GM19438 (cell line): ENCODE measurements at regions not wholly inside any gene's neighbourhood (a gene's known extent, or its start where the extent isn't known, plus 50 kb on each side); places are given as distances from the start of the nearest gene placed in this dataset.
"Not testable (repeated sequence)": the region's sequence is repeated elsewhere in the genome, so short reads cannot be mapped to it uniquely, and the experiment has no call there.

Experiments used
- ATAC-seq: cut with Tn5 transposase; IDR thresholded peaks from one replicate; pipeline ENCODE4 v1.9.1; 2021; ENCODE audit warnings: low read depth; ENCODE audit not compliant: unreplicated experiment

DNA sequence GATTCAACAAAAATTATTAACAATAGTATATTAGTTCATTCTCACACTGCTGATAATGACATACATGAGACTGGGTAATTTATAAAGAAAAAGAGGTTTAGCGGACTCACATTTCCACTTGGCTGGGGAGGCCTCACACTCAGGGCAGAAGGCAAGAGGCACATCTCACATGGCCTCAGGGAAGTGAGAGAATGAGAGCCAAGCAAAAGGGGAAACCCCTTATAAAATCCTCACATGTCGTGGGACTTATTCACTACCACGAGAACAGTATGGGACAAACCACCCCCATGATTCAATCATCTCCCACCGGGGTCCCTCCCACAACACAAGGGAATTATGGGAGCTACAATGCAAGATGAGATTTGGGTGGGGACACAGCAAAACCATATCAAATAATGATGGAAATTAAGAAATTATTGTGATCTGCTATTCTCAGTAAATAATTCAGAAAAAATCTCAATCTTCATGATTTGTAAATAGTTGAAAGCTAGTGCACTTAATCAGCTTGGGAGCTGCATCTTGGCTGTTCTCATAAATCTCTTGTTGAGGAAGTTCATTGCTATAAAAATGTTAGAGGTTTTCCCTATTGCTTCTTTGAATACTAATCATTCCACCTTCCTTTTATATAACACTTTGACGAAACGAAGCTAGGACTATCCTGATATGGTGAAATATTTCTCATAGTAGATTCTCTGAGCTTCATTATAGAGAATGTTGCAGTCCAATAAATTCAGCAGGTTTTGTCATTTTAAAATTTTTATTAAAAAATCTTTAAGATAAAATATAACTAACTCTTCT lies 179.2 kb downstream of the SPDYE17 start:
- not testable (repeated sequence) for ATAC-seq

DNA sequence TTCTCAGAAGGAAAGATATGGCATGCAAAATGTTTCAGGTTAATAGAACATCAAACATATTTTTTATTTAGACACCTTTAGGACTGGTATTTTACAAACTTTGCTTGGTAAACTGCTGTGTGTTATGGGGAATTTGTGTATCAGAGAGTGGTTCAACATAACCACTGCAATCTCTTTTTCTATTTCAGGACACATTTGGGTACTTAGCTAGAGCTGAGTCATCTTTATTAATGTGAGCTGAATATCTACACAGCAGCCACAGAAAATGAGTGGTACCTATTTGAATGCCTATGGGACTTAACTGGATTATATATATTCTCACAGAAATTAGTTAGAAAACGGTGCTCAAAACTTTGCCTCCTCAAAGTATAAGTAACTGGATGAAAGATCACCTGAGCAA lies 179.8 kb downstream of the SPDYE17 start:
- not testable (repeated sequence) for ATAC-seq

DNA sequence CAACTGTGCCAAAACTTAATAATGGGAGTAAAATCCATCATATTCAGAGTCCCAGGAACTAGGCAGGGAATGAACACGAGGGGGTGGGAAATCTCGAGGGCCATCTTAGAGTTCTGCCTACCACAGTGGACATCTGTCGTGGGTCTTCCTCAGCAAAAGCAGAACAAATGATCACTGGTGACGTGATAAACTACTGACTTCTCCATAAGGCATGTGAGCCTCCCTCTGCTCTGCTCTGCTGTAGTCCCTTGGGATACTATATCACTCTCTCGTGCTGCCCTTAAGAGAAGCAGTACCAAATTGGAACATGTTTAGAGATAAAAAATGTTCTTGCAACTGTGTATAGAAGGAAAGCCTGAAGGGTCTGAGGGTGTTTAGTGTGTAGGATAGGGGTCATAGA lies 180.5 kb downstream of the SPDYE17 start:
- ATAC-seq = not testable (repeated sequence)

DNA sequence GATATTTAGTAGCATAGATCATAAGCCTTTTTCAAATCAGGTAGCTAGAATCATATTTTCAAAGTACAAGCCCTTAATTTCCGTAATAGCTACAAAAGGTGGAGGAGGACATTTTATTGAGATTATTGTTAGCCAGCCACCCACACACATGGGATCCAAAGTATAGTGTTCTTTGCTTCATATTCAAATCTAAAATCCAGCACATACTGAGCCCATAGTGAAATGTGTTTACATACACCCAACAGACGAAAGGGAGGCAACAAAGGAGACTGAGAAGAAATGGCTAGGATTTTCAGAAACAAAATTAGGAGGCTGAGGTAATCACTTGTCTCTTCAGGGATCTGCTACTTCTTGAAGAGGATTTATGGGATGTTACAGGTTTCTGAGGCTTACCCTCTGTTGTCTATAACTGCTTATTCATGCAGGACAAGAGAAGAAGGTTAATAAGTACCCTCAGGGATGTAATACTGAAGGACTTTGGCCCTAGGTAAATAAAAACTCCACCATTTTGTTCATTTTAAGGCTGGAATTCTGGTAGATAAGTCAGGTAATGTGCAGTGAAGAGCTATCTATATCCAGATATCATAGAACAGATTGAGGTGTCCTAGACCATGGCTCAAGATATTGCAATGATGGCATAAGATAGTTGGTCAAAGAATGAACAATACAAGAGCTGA lies 182.1 kb downstream of the SPDYE17 start:
- not testable (repeated sequence) for ATAC-seq

DNA sequence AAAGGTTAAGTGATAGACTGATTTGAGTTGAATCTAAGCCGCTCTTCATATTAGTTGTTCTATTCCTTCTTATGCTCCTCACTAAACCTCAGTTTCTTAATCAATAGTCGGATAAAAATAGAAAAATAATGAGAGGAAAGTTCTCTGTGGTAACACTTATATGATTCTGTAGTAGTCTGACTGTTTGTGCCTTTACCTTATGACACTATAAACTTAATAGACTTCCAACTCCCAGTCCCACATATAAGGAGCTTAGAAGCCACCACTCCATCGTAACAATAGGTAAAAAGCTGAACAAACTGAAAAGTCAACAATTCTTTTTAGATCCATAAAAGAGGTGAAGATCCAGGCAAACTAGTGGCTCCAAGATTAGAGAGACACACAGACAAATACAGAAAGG lies 192.3 kb downstream of the SPDYE17 start:
- not testable (repeated sequence) for ATAC-seq

DNA sequence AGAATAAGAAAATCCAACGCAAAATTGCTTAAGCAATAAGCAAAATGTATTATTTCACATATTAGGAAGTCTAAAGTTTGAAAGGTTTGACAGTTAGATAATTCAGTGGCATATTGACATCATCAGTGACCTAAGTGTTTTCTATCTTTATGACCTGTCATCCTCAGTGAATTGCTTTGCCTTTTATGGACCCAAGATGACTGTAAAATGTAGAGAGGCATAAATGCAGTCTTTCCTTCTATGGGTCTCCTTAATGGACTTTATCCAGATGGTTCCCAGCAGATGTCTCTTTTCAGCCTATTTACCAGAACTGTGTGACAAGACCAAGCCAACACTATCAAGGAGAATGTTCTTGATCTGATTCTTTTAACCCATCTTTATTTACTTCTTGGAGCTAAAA lies 192.9 kb downstream of the SPDYE17 start:
- not testable (repeated sequence) for ATAC-seq

DNA sequence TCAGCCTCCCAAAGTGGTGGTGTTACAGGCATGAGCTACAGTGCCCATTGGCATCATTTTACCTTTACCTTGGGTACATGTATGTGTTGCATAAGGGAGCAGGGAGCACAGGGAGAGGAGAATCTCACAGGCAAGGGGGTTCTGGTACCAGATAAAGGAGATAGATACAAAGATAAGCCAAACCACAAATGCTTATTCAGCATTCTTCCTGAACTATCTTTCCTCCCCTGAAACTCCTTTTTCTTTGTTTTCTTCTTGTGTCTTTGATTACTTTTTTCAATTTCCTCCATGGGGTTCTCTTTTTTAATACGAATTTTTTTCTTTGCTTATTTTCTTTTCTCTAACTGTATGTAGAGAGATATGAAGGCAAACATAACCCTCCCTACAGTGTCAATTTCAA lies 193.8 kb downstream of the SPDYE17 start:
- ATAC-seq = not testable (repeated sequence)

DNA sequence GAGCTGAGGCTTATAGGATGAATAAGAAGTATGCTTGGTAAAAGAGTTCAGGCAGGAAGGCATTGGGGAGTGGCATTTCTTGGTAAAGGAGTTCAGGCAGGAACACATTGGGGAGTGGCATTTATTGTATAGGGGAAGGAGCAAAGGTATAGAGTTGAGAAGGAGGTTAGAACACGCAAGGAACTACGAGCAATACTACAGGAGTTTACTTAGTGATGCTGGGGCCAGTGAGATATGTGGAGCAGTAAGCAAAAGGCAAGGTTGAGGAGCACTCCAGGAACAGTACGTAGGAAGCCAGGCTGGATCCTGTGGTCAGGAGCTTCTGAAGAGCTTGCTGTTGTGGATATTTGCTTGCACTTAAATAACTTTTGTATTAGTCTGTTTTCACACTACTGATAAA lies 202.2 kb upstream of the POMZP3 start:
- ATAC-seq = not testable (repeated sequence)

DNA sequence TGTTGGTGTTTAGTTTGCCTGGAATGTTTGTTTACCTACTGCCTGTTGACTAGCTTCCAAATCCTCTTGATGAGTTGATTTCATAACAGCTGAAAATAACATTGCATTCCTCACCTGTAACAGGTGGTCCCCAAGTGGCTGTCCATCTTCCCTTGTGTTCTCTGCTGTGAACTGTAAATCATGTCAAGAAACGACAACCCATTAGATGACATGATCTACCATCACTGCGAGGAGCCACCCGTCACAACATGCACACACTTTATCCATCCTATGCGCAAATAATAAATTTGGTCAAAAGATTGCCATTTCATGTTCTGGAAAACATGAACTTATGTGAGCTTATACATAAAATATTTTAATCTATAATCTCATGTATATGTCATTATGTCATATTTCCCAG lies 199.1 kb upstream of the POMZP3 start:
- not testable (repeated sequence) for ATAC-seq

DNA sequence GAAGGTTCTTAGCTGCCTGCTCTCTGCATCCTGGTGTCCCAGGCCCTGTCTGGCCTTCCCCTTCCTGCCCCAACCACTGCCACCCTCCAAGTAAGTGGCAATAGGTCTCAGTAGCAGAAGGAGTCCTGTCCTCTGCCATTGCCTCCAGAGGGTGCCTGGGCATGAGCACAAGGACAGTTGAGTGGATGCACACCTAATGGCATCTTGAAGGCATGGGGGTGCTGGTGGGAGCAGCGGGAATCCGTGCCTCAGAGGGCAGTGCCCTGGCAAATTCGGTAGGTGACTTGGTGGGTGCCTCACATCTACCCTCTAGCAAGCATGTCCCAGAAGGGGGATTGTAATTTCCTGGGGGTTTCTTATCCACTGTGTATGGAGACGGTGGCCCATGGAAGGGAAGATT lies 182.8 kb upstream of the POMZP3 start:
- ATAC-seq = not testable (repeated sequence)

DNA sequence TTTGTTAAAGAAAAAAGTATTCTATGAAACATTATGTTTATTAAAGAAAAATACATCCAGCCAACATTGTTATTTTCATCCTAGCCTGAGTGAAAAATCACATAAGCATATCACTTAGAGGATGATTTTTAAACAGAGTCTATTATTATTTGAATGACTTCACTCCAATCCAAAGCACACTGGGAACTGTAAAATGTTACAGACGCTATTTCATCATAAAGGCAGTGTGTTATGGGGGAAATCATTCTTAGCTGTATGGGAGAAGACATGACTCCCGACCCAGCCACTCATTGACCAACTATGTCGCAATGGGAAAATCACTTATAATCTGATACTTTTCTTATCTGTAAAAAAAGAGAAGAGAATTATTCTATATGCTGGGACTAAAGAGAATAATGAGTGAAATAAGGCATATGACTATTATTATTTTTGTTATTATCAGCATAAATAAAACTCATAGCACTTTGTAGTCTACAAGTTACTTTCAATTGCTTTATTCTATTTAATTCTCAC lies 180.6 kb upstream of the POMZP3 start:
- not testable (repeated sequence) for ATAC-seq

DNA sequence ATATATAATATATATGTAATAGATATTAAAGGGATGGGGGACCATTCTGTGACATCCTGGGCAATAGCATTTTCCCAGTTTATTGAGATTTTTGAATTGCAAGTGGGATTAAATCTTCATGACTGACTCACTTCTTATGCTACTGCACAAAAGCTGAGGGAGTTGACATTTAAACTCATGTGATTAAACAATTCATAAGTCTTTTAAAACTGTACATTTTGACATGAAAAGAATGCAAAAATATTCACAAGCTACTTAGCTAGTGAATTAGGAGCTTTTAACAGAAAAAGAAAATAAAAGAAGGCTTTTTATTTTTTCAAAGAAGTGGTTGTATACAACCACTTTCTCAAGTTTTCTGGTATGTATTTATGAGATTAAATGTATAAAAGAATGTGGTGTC lies 179.4 kb upstream of the POMZP3 start:
- not testable (repeated sequence) for ATAC-seq

DNA sequence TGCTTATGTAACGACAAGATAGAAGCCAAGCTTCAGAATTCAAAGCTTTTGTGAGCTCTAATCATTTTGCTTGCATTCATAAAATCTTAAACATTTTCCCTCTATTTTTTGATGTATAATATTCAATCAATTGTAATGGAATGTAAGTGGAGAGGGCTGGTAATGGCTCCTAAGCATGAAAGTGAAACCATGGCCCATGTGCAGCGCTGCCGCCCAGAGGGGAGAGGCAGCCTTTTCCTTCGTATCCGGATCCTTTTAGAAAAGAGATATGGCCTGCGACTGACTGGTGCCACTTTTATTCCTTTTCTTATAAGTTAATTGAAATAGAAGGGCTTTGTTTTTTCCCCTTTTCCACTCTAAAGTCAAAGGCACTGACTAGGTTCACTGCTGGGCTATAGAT lies 178.9 kb upstream of the POMZP3 start:
- ATAC-seq = not testable (repeated sequence)

DNA sequence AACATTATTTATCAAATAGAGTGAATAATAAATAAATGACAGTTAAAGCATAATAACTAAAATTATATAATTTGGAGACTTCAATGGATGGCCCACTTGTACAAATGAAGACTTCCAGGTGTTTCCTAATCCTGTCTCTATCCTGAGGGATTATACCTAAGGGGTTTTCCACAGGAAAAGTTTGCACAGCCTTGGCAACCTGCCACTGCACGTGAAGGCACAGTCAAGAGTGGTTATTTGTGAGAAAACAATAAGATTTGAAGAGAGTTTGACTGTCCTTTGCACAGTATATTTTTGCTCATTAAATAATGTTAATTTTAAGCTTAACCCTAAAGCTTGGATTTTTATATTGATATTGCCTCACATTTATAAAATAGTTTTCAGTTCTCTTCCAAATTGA lies 178.2 kb upstream of the POMZP3 start:
- not testable (repeated sequence) for ATAC-seq

DNA sequence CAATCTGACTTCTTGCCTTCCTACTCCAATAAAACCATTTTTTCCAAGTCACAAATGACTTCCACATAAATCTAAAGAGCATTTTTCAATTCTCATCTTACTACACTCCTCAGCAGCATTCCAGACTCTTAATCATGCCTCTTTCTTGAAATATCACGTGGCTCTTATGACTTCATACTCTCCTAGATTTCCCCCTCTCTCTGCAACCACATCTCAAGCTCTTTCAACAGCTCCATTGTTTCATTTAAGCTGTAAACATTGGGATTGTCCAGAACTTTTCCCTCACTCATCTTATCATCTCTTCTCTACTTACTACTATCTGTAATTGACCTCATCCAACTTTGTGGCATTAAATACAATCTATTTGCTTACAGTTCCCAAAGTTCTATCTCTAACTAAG lies 170.6 kb upstream of the POMZP3 start:
- ATAC-seq = not testable (repeated sequence)

DNA sequence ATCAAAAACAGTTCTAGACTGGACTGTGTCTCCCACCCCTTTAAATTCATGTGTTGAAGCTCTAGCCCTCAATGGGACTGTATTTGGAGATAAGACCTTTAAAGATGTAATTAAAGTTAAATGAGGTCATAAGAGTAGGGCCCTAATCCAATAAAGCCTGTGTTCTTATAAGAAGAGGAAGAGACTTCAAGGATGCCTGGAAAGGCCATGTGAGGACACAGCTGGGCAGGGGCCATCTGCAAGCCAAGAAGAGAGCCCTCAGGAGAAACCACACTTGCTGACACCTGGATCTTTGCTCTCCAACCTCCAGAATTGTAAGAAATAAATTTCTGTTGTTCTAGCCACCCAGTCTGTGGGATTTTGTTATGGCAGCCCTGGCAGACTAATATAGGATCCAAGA lies 153.6 kb upstream of the POMZP3 start:
- ATAC-seq = not testable (repeated sequence)

DNA sequence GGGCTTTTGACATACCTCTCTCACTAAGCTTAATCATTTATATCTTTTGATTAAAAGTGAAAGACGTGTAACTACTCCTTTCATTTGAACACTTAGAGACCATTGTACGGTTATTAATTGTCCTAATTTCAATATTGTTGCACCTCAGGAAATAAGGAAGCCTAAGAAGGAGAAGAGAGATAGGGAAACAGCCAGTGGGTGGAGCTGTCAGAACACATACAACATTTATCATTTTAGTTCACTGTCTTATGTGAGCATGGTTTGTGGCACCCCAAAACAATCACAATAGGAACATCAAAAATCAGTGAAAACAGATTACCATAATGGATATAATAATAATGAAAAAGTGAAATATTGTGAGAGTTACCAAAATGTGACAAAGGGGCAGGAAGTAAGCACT lies 147.2 kb upstream of the POMZP3 start:
- ATAC-seq = not testable (repeated sequence)

DNA sequence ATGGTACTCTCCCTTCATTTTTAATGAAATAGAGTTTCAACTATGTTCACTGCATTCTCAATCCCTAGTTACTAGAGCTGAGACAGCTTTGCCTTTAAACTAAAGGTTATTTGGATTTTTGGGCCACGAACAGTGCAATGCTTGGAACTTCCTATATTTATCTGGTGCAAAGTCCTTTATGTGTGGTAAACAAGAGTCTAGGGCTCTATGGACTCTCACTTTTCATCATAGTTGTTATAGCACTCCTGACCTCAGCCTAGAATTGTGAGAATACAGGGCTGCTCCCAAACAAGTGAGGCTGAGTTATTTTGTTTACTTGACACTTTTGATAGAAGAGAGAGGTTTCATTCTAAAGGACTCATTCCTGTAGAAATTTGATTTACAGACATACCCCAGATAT lies 144.9 kb upstream of the POMZP3 start:
- ATAC-seq = not testable (repeated sequence)

DNA sequence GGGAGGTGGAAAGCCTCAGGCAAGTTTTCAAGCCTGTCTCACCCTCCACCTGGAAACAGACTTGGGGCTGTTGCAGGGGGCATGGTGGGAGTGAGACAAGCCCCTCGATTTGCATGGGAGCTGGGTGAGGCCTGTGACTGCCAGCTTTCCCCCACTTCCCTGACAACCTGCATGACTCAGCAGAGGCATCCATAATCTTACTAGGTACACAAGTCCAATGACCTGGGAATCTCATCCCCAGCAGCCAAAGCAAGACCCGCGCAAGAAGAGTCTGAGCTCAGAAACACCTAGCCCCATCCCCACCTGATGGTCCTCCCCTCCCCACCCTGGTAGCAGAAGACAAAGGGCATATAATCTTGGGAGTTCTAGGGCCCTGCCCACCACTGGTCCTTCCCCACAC lies 136.9 kb upstream of the POMZP3 start:
- not testable (repeated sequence) for ATAC-seq

DNA sequence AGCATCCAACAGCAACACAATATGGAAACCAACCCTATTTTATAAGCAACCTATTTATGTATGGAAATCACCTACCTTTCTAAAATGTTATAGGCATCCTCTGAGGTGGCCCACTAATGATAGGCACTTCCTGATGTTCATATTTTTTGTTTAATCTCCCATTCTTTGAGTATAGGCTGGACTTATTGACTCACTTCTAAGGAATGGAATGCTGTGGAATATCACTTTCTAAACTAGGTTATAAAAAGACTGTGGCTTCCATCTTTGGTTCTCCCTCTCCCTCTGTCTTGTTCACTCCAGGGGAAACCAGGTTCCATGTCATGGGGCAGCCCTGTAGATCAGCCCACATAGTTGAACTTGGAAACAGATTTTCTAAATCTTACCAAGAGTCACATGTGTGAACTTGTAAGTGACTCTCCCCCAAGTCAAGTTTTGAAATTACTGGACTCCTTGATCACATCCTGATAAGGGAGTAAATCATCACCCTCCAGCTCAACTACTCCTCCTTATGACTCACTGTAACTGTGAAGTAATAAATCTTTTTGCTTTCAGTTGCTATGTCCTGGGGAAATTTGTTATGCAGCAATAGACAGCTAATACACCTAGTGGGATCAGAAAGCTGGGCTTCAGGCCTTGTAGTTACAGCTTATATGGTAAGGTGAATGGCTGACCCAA lies 133.6 kb upstream of the POMZP3 start:
- ATAC-seq = not testable (repeated sequence)

DNA sequence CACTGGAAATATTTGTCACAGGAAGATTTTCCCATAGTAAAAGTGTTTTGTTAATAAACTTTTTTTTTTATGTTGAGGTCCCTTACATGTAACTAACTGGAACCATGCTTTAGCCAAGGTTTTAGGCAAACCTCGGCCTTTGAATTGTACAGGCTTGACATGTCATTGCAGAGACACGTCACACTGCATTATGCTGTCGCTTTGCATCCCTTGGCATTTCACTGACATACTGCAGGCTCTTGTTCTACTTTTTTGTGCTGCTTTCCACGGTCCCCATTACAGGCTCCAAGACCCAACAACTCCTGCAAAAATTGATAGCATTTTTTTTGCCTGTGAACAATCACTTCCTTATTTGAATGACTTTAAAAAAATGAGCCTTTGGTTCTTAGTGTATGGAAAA lies 112.5 kb upstream of the POMZP3 start:
- not testable (repeated sequence) for ATAC-seq
